Esophagus squamous epithelium (tissue), 5 donors: ENCODE measurements at regions not wholly inside any gene's neighbourhood (a gene's known extent, or its start where the extent isn't known, plus 50 kb on each side); places are given as distances from the start of the nearest gene placed in this dataset.

Experiments used
- DNase-seq: peaks from one replicate; lab custom pipeline; 2025; lab: John Stamatoyannopoulos, UW
- H3K27ac ChIP-seq, 4 donors: fragments of 200-600 bp; sonication (generic); one replicate each; pipeline ENCODE4 v1.5.1; 2016 to 2019; ENCODE audit warnings: mild to moderate bottlenecking in 1 of 4
- H3K27me3 ChIP-seq, 4 donors: fragments of 200-600 bp; sonication (generic); 1 replicate in 3 of 4; 2 replicates in 1 of 4; pipeline versions ENCODE4 v1.5.1 to v1.6.0; 2017 to 2021; ENCODE audit warnings: antibody characterized with exemption in 1 of 4
- H3K36me3 ChIP-seq, 3 donors: fragments of 200-600 bp; sonication (generic); one replicate each; pipeline ENCODE4 v1.5.1; 2016 to 2019
- H3K4me1 ChIP-seq, 3 donors: fragments of 200-600 bp; sonication (generic); one replicate each; pipeline ENCODE4 v1.5.1; 2017 to 2019
- H3K4me3 ChIP-seq, 4 donors: fragments of 200-600 bp; sonication (generic); 1 replicate in 3 of 4; 2 replicates in 1 of 4; pipeline ENCODE4 v1.5.1; 2016 to 2019; ENCODE audit warnings: mild to moderate bottlenecking in 2 of 4, moderate library complexity in 1 of 4
- H3K9me3 ChIP-seq, 3 donors: fragments of 200-600 bp; sonication (generic); one replicate each; pipeline ENCODE4 v1.5.1; 2016 to 2019
- CTCF ChIP-seq, 6 experiments: fragments of 450-650 bp in 4 of 6; fragments of 200-600 bp in 2 of 6; sonication (generic) in 2 of 6; IDR thresholded peaks; one replicate each; pipeline ENCODE4 v1.5.1; 2016 to 2019; ENCODE audit warnings: antibody characterized with exemption in 6 of 6, mild to moderate bottlenecking in 4 of 6, moderate library complexity in 4 of 6
- POLR2A ChIP-seq, 4 donors: fragments of 450-650 bp; IDR thresholded peaks; one replicate each; pipeline ENCODE4 v1.6.1; 2017; ENCODE audit warnings: antibody characterized with exemption in 4 of 4, mild to moderate bottlenecking in 4 of 4, moderate library complexity in 3 of 4
- WGBS, 2 donors: methylation state at CpG; one replicate each; pipeline ENCODE4 v1.1.5; 2018; 5-methylcytosine and 5-hydroxymethylcytosine counted together
- intact Hi-C: fragments of 100-400 bp; cut with DNase I; formaldehyde crosslinking; loops from one replicate; pipeline ENCODE4 v1.15.0; 2022
- donor health status: DM: yes; HTN: yes; CAD: no.

- WGBS, 2 donors: 88 to 94% methylated on average over 1 of the region's 1 CpG
- no peaks in the 10 kb centered on the region for H3K9me3 ChIP-seq
- intact Hi-C loops: no loop called here
- H3K36me3 ChIP-seq: no peaks in the 10 kb centered on the region
- H3K4me1 ChIP-seq: no peaks in the 10 kb centered on the region
- no peak overlapping the region for H3K4me3 ChIP-seq
- DNase-seq: no peak
- no peaks in the 10 kb centered on the region for H3K27me3 ChIP-seq
- TF ChIP-seq CTCF (IDR thresholded peaks at IDR 0.05): no peak
- no peak for TF ChIP-seq POLR2A (IDR thresholded peaks at IDR 0.05)
- no peak overlapping the region for H3K27ac ChIP-seq
Measured at GRCh38 chr14:89646971-89647370, 229.9 kb upstream of the FOXN3 start.

- no peak overlapping the region for H3K27ac ChIP-seq
- intact Hi-C loops: no loop called here
- H3K36me3 ChIP-seq: no peaks in the 10 kb centered on the region
- no peak for TF ChIP-seq CTCF (IDR thresholded peaks at IDR 0.05)
- no peak for DNase-seq
- 84 to 95% methylated on average over 4 of the region's 4 CpGs for WGBS, 2 donors
- H3K9me3 ChIP-seq: no peaks in the 10 kb centered on the region
- H3K27me3 ChIP-seq: no peaks in the 10 kb centered on the region
- no peaks in the 10 kb centered on the region for H3K4me1 ChIP-seq
- H3K4me3 ChIP-seq: no peak overlapping the region
Measured at GRCh38 chr14:89644641-89645040, 227.6 kb upstream of the FOXN3 start.

DNA sequence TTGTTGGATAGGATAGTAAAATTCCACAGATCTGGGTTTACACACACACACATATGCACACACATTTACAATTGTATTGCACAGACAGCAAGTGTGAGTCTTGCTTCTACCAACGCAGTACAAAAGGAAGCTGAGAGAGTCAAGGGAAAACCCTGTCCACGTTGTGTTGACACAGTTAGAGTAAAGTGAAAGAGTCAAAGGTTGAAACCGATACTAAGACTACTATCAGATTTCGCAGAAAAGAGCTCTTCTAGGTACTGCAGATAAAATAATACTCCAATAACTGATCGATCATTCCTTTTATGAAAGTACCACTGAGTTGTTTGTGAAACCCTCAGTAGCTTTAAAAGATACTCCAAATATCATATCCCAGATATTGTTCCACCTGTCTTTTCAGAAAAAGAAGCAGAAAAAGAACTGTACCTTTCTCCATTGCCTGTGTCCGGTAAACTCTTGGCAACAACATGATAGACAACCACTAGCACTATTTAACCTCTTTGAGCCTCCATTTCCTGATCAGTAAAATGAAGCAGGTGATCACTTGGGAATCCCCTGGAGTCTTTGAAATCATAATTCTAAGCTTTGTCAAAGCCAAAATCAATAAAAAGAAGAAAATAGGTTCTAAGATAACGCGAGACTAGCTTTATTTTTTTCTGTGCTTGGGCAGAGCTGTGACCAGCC lies 224.6 kb upstream of the FOXN3 start:
- H3K4me1 ChIP-seq: no peaks in the 10 kb centered on the region
- no peak overlapping the region for H3K27ac ChIP-seq
- no peaks in the 10 kb centered on the region for H3K9me3 ChIP-seq
- 63 to 68% methylated on average over 8 of the region's 8 CpGs for WGBS, 2 donors
- H3K27me3 ChIP-seq: no peaks in the 10 kb centered on the region
- intact Hi-C loops: no loop called here
- TF ChIP-seq POLR2A (IDR thresholded peaks at IDR 0.05) (no peak), CTCF (IDR thresholded peaks at IDR 0.05) (no peak)
- no peak overlapping the region for H3K4me3 ChIP-seq
- DNase-seq: no peak
- H3K36me3 ChIP-seq: no peaks in the 10 kb centered on the region

DNA sequence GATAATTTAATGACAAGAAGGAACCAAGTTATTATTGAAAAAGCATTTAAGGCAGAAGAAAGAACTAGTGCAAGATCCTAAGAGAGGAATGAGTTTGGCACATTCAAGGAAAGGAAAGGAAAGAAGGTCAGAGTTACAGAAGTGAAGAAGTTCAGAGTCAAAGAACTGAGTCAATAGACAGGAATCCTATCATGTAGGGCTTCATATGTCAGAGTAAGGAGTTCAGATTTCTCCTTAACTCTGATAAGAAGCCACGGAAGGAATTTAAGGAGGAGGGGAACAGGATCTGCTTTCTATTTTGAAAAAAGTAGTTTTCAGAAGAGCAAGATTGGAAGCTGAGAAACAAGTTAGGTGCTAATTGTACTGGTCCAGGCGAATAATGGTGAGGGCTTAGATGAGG lies 223.1 kb upstream of the FOXN3 start:
- DNase-seq: no peak
- WGBS, 2 donors: 84 to 90% methylated on average over 2 of the region's 2 CpGs
- no peak overlapping the region for H3K27ac ChIP-seq

GRCh38 chr14:89639687-89640086 lies 222.7 kb upstream of the FOXN3 start:
- 89 to 91% methylated on average over 1 of the region's 1 CpG for WGBS, 2 donors
- no peaks in the 10 kb centered on the region for H3K4me1 ChIP-seq
- intact Hi-C loops: no loop called here
- DNase-seq: no peak
- H3K9me3 ChIP-seq: no peaks in the 10 kb centered on the region
- H3K4me3 ChIP-seq: no peak overlapping the region
- H3K27ac ChIP-seq: no peak overlapping the region
- H3K27me3 ChIP-seq: no peaks in the 10 kb centered on the region
- TF ChIP-seq CTCF (IDR thresholded peaks at IDR 0.05) (no peak), POLR2A (IDR thresholded peaks at IDR 0.05) (no peak)
- H3K36me3 ChIP-seq: no peaks in the 10 kb centered on the region

More for the DNA sequence above, 223.1 kb upstream of the FOXN3 start:
- Histone ChIP-seq H3K4me1 (no peaks in the 10 kb centered on the region), H3K4me3 (no peak overlapping the region), H3K27me3 (no peaks in the 10 kb centered on the region), H3K36me3 (no peaks in the 10 kb centered on the region), H3K9me3 (no peaks in the 10 kb centered on the region)
- TF ChIP-seq CTCF (IDR thresholded peaks at IDR 0.05) (no peak), POLR2A (IDR thresholded peaks at IDR 0.05) (no peak)
- intact Hi-C loops: no loop called here
